ENCODE measurements at regions not wholly inside any gene's neighbourhood (a gene's known extent, or its start where the extent isn't known, plus 50 kb on each side); places are given as distances from the start of the nearest gene placed in this dataset.
"Not testable (repeated sequence)": the region's sequence is repeated elsewhere in the genome, so short reads cannot be mapped to it uniquely, and the experiment has no call there.

DNA sequence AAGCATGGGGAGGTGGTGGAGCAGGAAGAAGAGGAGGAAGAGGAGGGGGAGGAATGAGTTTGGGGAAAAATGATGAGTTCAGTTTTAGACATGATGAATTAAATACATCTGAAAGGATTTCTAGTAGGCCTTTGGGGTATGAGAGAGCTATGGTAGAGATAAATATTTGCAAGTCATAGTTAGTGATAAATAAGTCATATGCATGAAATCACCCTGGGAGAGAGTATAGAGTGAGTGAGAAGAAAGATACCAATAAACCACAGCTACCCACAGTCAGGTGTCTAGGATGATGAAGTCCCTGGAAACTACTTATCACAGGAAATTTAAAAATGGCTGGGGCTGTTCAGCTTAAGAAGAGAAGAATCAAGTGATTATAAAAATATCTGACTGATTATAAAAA lies 240.5 kb downstream of the RDH14 start:
- DNase-seq (ENCODE audit: low read depth in 2 of 2), result no peak

DNA sequence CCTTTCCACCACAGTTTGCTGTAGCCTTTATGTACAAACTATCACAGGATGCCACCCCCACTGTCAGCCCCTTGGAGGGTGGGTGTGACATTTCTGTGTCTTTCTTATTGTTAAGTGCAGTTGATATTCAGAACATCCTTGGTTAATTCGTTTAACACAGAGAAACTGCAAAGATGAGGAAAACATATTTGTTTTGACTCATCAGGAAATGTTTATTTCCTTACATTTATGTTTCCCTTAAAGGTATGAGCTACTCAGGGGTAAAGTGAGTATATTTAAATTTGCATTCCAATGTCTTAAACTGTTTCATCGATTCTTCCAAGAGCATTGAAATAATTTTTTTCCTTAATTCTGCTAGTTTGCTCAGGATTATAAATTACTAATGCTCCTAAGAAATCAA lies 243.4 kb downstream of the RDH14 start:
- DNase-seq (ENCODE audit: low read depth in 2 of 2), result no peak

DNA sequence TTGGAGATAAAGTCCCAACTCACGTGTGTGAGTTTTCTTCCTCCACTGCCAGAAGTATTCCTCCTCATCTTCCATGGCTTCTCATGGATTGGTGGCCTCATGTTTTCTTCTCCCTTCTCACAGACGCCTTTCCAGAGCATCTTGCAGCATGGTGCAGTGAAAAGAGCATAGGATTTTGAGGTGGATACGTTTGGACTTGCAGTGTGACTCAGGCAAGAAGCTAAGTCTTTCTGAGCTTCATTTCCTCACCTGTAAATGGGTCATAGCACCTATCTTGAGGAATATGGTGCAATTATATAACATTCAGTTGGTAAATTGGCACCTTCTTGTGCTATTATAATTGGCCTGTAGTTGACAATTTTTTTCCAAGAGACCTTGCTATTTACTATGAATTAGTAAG lies 247.6 kb downstream of the RDH14 start:
- no peak for DNase-seq (ENCODE audit: low read depth in 2 of 2)

DNA sequence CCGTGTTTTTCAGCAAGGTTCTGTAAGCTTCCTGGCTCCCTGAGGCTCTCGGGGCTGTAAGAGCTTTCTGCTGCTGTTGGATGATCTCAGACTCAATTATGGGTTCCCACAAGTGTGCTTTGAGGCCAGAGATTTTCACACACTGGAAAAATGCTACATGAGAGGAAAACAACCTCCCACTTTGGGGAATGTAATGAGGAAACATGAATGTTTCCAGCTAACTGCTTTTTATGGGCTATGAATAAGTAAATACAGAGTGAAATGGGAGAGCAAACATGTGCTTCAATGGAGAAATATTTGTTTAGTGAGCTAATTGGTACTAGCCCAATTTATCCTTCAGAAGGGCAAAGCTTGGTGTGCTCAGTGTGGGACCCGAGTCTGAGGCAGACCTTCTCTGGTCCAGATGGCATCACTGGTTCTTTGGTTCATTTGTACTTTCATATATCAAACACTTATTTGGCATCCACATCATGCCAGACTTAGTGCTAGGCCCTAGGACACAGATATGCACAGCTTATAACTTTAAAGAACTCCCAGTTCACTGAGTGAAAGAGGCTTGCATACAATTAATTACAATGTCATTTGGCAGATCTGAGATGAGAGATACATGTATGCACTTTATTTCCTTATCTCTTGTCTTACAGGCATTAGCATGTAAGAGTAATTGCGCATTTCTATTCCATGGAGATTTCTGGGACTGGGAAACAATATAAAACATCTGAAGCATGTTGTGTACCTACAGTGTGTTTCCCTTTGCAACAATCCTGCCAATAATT lies 248.8 kb downstream of the RDH14 start:
- no peak for DNase-seq (ENCODE audit: low read depth in 2 of 2)

DNA sequence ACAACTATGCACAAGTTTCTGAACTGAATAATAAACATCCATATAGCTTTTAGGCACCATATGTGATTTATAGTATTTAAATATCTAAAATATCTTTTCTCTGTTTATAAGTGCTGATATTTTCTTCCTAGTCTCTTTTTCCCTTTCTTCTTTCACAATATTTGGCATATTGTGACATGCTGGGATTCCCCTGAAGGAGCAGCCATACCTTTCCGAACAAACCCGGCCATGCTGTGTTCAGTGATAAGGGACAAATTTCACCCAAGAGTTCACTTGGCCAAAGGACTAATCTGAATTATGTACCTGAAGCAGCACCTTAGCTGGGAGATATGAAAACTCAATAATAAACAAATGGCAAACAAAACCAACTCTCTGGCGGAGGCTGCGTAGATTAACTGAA lies 250.8 kb downstream of the RDH14 start:
- DNase-seq (ENCODE audit: low read depth in 2 of 2), result no peak

DNA sequence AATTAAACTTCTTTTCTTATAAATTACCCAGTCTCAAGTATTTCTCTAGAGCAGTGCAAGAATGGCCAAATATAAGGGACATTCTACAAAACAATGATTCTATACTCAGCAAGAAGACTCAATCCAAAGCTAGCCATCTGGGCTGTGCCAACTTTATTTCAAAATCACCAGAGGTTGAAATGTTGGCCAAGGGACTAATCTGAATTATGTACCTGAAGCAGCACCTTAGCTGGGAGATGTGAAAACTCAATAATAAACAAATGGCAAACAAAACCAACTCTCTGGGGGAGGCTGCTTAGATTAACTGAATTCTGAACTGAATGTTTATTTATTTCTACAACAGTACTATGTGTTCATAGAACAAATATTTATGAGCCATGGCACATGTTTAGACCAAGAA lies 251.3 kb downstream of the RDH14 start:
- DNase-seq (ENCODE audit: low read depth in 2 of 2), result no peak

DNA sequence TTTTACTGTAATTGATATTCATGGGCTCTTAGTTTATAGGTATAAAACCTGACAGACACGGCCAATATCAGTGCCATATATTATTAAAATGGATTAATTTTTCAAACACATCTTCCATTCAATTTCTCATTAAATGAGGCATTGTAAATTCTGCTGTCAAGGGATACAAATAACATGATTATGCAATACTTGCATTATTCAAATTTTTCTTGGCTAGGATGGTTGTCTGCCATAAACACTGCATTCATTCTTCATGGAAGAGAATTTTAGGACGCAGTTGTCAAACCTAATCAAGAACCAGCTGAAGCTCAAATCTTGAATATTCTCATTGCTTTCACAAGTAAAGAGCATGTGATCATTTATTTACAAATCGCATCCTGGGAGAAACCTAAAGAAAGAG lies 255.6 kb downstream of the RDH14 start:
- no peak for DNase-seq (ENCODE audit: low read depth in 2 of 2)

DNA sequence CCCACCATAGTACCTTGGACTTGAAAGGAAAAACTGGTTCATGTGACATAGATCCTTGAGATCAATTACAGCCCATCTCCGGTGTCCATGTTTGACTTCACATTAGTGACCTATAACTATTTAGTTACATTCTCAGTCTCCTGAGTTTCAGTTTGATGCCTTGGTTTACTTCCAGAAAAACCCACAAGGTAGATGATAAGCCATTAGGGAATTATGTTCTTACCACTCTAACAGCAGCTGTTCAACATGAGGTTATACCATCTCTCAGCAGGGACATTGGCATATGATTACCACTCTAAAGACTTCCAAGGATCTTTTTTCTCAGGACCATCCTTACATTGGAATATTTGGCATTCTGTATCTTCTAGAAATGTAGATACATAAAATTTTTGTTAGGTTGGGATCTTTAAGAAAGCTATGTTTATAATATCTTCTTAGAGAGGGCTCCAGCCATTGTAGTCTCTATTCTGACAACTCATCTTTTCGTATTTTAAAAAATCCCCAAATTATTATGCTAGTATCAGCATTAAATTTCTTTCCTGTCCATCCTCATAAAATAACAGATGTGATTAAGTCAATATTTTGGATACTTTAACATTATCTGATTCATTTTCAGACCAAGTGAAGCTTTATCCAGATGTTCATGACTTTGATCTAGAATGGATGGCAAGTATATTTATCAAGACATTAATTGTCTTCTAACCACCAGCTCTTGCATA lies 258.9 kb downstream of the RDH14 start:
- DNase-seq (ENCODE audit: low read depth in 2 of 2), result no peak

DNA sequence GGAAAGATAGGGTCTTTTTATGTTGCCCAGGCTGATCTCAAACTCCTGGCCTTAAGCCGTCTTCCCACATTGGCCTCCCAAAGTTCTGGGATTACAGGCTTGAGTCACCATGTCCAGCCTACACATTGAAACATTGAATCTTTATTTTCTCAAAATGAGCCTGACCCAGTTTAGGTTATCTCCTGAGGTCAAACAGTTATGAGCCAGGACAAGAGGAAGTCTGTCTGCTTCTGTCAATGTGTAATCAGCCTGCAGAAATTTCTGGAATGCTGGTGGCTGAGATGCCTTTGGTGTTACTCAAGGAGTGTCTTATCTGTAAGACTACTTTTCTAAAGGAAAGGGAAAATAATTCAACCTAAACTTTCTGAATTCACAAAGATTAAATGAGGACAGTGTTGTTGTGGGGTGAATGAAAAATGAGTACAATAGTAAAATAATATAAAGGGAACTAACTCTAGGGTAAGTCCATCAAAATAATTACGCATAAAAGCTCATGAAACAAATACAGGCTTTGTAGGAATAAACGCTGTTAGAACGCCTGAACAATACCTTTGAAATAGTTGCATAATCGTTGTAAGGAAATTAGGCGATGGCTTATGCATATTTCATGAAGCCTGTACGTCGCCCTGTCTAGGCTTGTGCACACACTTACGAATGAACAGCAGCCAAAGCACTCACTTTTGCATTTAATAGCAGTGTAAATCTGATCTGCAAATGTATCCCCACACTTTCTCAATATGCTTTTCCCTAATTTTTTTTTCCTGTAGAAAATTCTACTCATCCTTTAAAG lies 260.8 kb downstream of the RDH14 start:
- peak; percentile 28 to 89 for DNase-seq (ENCODE audit: low read depth in 2 of 2)

DNA sequence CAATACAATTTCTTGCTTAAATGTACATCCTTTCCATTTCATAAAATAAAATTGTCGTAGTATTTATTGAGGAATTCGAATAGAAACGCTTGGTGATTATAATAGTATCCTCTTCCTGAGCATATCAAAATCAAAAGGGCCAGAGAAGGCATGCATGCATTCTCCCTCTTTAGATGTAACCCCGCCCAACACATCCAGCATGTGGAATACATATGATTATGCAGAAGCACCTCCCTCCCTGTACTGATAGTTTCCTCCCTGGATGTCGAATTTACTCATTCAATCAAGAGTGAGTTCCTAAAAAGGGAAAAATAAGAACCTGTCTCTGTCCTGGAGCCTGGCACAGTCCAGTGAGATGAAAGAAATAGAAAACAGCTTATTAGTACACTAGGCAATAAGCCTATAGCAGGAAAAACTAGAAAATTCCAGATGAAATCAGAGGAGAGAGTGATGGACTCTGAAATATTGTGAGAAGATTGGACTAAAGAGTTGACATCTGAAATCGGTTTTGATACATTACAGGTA lies 262.9 kb downstream of the RDH14 start:
- DNase-seq (ENCODE audit: low read depth in 2 of 2), result no peak

DNA sequence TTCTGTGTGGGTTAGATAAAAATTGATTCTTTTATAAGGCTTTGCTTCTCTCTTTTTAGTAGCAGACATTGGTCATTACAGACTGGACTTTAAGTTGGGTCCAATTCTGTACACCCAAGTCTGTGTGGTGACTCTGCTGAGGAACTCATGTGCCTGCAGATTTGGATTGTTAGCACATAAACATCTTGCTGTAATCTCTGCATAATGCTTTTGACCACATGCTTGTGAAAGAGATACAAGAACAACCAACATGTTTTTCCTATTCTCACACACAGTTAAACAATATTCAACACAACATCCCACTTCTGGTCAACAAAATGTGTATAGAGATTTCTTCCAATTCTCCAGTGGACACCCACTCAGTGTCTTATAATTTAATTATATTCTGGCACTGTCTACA lies 270.1 kb downstream of the RDH14 start:
- DNase-seq (ENCODE audit: low read depth in 2 of 2), result no peak

DNA sequence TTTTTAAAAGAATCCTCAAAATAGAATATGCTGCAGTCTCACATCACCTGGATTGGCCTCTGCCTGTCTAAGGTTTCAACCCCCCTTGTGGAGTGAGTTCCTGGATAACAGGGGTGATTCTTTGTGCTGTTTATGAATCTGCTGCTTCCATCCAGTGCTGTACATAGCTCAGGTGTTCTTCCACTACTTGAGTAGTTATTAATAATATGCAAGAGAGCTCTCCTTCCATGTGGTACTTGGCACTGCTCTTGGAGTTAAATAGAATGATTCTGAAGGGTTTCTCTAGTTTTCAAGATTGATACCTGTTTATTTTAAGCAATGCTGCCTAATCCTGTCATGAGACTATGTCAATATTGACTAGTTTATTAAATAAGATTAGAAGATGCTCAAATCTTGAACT lies 273.6 kb downstream of the RDH14 start:
- DNase-seq (ENCODE audit: low read depth in 2 of 2), result no peak

DNA sequence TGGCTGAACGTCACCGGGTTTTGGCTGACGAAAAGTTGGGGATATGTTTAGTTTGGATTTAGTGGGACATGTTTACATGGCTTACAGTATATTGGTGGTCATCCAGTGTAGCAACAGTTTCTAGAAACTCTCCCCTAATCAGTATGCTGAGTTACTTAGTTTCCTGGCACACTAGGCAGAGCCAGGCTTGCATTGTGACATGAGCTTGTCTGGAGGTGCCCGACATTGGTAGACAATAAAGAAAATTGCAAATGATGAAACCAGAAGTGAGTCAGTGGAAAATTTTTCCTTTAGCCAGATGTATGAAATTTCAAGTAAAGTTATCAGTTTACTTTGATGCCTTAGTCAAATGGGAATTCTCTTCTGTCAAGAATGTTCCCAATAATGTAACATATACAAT lies 276.1 kb downstream of the RDH14 start:
- peak in 1 of 2 donors; percentile 23 for DNase-seq (ENCODE audit: low read depth in 2 of 2)

DNA sequence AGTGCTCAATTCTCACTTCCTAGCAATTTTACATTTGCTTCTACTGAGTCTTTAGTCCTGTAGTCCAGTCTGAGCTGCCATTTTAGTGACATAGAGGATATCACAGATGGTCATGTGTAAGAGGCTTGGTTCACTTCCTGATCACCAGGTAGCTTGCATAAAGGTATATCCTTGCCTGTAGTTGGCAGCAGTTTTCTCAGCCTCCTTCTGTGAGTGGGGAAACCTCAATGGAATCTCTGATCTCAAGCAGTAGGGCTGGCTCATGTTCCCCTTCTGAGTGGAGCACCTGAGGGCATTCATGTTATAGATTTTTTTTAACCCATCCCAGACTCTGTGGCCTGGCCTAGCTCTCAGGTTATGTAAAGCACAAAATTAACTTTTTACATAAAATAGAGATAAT lies 278.4 kb downstream of the RDH14 start:
- DNase-seq (ENCODE audit: low read depth in 2 of 2), result no peak

DNA sequence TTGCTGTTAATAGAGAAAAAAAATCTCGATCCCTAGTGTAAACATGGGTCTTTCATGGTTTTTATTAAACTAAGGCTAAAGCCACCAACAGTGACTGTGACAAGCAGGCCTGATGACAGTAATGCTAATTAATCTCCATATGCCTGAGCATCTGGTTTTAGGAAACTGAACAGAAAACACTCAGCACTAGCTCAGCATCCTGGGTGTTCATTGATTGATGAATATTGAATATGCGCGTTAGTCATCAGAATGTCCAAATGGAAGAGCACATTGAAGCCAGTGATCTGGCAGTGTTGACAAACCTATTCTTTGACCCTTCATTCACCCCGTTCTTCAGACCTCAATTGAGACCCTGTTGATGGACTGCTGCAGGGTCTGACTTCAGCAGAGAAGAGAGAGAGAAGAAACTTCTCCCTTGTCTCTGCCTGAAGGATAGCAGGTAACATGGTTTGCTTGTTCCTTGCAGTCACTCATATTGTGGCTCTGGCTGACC lies 283.8 kb downstream of the RDH14 start:
- DNase-seq (ENCODE audit: low read depth in 2 of 2), result no peak

DNA sequence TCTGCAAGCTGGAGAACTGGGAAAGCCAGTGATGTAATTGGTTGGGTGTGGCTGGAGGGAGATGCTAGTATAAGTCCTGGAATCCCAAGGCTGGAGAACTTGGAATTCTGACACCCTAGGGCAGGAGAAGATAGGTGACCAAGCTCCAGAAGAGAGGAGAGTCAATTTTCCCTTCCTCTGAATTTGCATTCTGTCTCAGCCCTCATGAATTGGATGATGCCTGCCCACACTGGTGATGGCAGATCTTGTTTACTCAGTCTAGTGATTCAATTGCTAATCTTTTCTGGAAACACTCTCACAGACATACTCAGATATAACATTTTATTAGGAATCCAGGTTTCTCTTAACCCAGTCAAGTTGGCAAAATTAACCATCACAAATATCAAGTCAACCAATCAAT lies 287.2 kb downstream of the RDH14 start:
- DNase-seq (ENCODE audit: low read depth in 2 of 2), result no peak

DNA sequence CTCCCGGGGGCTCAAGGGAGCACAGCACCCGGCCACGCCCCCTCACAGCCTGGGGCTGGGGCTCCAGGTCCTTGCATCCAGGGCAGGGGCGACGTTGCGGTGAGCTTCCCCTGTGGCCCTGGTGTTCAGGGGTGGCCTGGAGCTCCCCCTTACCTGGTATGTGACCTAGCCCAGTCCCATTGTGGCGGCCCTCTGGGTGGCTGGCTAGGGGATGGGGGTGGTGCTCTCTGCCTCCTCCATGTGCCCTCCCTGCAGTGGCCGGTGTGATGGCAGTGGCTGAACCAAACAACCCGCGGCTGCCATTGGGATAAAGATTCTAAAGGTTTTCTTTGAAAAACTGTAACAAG lies 288.3 kb downstream of the RDH14 start:
- DNase-seq (ENCODE audit: low read depth in 2 of 2), result no peak

DNA sequence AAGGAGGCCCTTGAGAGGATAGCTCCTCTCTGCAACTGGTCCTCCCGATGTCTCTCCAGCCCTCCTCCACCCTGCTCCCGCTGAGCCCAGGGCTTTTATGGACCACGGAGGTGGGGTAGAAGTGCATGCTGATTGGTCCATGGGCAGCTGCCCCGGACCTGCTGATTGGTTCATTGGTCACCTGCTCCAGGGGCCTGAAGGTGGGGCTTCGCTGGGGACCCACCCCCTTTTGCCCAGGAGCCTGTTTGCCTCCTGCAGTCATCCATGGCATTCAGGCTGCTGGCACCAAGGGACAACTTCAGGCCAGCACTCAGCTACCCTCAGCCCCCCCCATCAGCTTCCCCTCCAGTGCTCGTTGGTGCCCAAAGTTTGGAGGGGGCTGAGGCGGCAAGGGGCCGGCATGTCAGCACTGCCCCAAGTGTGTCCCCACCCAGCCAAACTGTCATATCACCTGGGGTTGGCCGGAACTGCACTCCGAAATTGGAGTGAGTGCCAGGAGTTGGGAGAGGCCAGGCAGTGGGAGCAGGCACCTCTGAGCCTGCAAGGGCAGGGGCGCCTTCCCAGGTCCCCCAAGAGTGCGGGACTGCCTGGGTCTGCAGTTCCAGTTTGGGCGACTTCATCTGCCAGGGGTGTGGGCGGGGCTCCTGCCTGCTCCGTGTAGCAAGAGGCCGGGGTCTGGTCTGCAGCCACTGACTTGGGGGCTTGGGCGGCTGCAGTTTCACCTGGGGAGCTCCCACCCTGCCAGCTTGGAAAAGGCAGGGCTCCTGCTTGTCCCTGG lies 288.9 kb downstream of the RDH14 start:
- no peak for DNase-seq (ENCODE audit: low read depth in 2 of 2)

DNA sequence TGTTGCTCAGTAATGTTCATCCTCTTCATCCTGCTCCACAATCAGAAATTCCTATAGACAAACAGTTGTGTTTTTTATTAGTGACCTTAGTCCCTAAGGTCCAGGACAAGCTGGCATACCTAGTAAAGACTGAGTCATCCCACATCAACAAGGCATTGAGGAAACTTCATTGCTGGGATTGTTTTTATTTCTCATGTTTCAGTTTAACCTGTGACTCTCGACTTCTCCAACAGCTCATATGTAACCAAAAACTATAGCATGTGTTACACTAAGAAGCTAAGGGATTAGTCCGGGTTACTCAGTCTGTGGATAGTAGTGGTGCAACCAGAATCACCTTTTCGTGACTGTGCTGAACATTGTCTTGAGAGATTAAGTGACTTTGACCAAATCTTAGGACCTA lies 292.1 kb downstream of the RDH14 start:
- DNase-seq (ENCODE audit: low read depth in 2 of 2), result peak in 1 of 2 donors; percentile 6

DNA sequence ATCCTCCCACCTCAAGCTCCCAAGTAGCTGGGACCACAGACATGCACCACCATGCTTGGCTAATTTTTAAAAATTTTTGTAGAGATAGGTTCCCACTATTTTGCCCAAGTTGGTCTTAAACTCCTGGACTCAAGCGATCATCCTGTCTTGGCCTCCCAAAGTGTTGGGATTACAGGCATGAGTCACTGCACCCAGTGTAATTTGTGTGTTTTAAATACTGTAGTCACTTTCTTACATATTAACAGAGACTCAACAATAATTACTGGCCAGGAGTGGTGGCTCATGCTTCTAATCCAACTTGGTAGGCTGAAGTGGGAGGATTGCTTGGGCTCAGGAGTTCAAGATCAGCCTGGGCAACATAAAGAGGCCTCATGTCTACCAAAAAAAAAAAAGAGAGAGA lies 293.0 kb downstream of the RDH14 start:
- no peak for DNase-seq (ENCODE audit: low read depth in 2 of 2)

DNA sequence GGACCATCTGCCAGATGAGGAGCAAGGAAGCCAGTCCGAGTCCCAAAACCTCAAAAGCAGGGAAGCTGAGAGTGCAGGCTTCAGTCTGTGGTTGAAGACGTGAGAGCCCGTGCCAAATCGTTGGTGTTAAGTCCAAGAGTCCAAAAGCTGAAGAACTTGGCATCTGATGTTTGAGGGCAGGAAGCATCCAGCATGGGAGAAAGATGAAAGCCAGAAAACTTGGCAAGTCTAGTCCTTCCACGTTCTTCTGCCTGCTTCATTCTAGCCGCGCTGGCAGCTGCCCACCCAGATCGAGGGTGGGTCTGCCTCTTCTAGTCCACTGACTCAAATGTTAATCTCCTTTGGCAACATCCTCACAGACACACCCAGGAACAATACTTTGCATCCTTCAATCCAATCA lies 293.8 kb downstream of the RDH14 start:
- DNase-seq (ENCODE audit: low read depth in 2 of 2), result not testable (repeated sequence)
